Endodermal cell (in vitro differentiated cells): ENCODE measurements at regions not wholly inside any gene's neighbourhood (a gene's known extent, or its start where the extent isn't known, plus 50 kb on each side); places are given as distances from the start of the nearest gene placed in this dataset.

Experiments used
- DNase-seq: peaks from one replicate; pipeline ENCODE4 v3.0.0-alpha.2; 2017
- H3K27ac ChIP-seq: 2 replicates; pipeline ENCODE4 v1.5.1; 2013; ENCODE audit warnings: mild to moderate bottlenecking, low read depth, low read length, moderate library complexity
- H3K27me3 ChIP-seq: 2 replicates; pipeline ENCODE4 v1.6.1; 2013; ENCODE audit warnings: mild to moderate bottlenecking, low read length, moderate library complexity; ENCODE audit not compliant: insufficient read depth, control insufficient read depth, poor library complexity, severe bottlenecking
- H3K36me3 ChIP-seq: 2 replicates; pipeline ENCODE4 v1.7.0; 2013; ENCODE audit warnings: mild to moderate bottlenecking, low read length, moderate library complexity; ENCODE audit not compliant: control insufficient read depth, insufficient read depth
- H3K4me1 ChIP-seq: one replicate; pipeline ENCODE4 v1.7.0; 2013; ENCODE audit warnings: low read length; ENCODE audit not compliant: control insufficient read depth, insufficient read depth
- H3K4me3 ChIP-seq: 2 replicates; pipeline ENCODE4 v1.5.1; 2013; ENCODE audit warnings: mild to moderate bottlenecking, low read length, moderate library complexity
- H3K9ac ChIP-seq: 2 replicates; pipeline ENCODE4 v1.6.1; 2013; ENCODE audit warnings: mild to moderate bottlenecking, low read length, moderate library complexity; ENCODE audit not compliant: poor library complexity, severe bottlenecking; ENCODE audit errors: extremely low read depth
- H3K9me3 ChIP-seq: 2 replicates; pipeline ENCODE4 v1.6.1; 2013; ENCODE audit warnings: mild to moderate bottlenecking, low read length, moderate library complexity; ENCODE audit not compliant: control insufficient read depth
- H3K27ac Mint-ChIP-seq: 2 replicates; pipeline ENCODE4 v1.8.0; 2020; ENCODE audit warnings: mixed read lengths
- H3K27me3 Mint-ChIP-seq: 2 replicates; pipeline ENCODE4 v1.8.0; 2021; ENCODE audit warnings: mild to moderate bottlenecking, mixed read lengths; ENCODE audit not compliant: insufficient read depth
- H3K36me3 Mint-ChIP-seq: 2 replicates; pipeline ENCODE4 v1.8.0; 2020; ENCODE audit warnings: low read depth, mixed read lengths
- H3K4me1 Mint-ChIP-seq: 2 replicates; pipeline ENCODE4 v1.8.0; 2020; ENCODE audit warnings: mixed read lengths
- H3K4me3 Mint-ChIP-seq: 2 replicates; pipeline ENCODE4 v1.8.0; 2020; ENCODE audit warnings: mild to moderate bottlenecking, moderate library complexity, mixed read lengths
- H3K9me3 Mint-ChIP-seq: 2 replicates; pipeline ENCODE4 v1.8.0; 2020; ENCODE audit warnings: mild to moderate bottlenecking, mixed read lengths
- WGBS, 2 experiments: methylation state at CpG; one replicate each; pipeline versions ENCODE4 v1.1.5 to v1.1.7; 2013; ENCODE audit warnings: missing lambda C conversion rate in 2 of 2, mixed read lengths in 1 of 2; ENCODE audit not compliant: insufficient coverage in 1 of 2, insufficient read length in 1 of 2; 5-methylcytosine and 5-hydroxymethylcytosine counted together
- TF ChIP-seq, protein P1 (sequence below): fragments of 200-600 bp; sonication (generic); conservative IDR thresholded peaks from 2 replicates; pipeline ENCODE4 v1.5.0; 2021; ENCODE audit warnings: antibody characterized with exemption, mild to moderate bottlenecking

DNA sequence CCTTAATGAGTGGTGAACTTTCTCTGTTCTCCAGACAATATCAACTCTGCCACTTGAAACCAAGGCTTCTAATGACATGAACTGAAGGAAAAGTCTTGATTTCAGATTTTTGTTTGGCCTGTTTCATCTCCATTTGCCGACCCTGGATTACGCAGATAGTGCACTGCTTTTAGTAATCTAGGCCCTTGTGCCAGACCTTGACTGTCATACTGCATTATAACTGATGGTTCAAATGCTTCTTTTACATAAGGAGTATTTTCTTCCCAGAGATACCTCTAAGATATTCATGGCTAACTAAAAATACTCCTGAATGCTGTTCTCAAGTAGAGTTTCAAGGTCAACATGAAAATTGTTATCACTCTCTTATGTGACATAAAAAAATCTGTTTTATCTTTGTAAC is 238.7 kb upstream of the SEMA6A start:
- Mint-ChIP-seq H3K27ac (no peak overlapping the region), H3K4me3 (no peak overlapping the region), H3K4me1 (peaks cover 36% of the 10 kb centered on the region), H3K27me3 (no peaks in the 10 kb centered on the region), H3K36me3 (no peaks in the 10 kb centered on the region), H3K9me3 (peaks cover 3% of the 10 kb centered on the region)
- DNase-seq: no peak
- TF ChIP-seq, protein P1, sequence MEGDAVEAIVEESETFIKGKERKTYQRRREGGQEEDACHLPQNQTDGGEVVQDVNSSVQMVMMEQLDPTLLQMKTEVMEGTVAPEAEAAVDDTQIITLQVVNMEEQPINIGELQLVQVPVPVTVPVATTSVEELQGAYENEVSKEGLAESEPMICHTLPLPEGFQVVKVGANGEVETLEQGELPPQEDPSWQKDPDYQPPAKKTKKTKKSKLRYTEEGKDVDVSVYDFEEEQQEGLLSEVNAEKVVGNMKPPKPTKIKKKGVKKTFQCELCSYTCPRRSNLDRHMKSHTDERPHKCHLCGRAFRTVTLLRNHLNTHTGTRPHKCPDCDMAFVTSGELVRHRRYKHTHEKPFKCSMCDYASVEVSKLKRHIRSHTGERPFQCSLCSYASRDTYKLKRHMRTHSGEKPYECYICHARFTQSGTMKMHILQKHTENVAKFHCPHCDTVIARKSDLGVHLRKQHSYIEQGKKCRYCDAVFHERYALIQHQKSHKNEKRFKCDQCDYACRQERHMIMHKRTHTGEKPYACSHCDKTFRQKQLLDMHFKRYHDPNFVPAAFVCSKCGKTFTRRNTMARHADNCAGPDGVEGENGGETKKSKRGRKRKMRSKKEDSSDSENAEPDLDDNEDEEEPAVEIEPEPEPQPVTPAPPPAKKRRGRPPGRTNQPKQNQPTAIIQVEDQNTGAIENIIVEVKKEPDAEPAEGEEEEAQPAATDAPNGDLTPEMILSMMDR: no peak
- H3K27ac ChIP-seq: no peak overlapping the region
- peaks cover 6% of the 10 kb centered on the region for H3K9me3 ChIP-seq
- H3K4me1 ChIP-seq: peaks cover 10% of the 10 kb centered on the region
- H3K9ac ChIP-seq: no peak overlapping the region
- H3K27me3 ChIP-seq: no peaks in the 10 kb centered on the region
- 91 to 100% methylated on average over 2 of the region's 2 CpGs for WGBS, 2 experiments
- no peak overlapping the region for H3K4me3 ChIP-seq
- no peaks in the 10 kb centered on the region for H3K36me3 ChIP-seq

DNA sequence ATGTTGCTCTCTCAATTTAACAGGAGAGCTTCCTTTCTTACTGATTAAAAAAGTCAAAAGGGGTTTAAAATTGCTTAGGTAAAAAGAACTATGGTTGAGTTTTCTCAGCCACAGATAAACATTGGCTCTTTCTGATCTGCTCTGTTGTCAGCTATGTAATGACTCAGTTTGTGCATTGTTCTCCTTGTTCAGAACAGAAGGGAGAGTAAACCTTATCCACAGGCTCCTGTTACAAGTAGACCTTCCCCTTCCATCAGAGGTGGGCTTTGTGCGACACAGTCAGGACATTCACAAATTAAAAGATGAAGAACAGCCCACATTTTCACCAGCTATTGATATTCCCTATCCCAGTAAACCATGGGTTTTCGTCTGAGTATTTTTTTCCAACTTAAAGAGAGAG is 236.3 kb upstream of the SEMA6A start:
- Histone ChIP-seq H3K27me3 (no peaks in the 10 kb centered on the region), H3K4me3 (no peak overlapping the region), H3K27ac (peak overlapping the region; percentile 33), H3K9ac (no peak overlapping the region), H3K36me3 (no peaks in the 10 kb centered on the region), H3K4me1 (peaks cover 10% of the 10 kb centered on the region), H3K9me3 (peaks cover 6% of the 10 kb centered on the region)
- WGBS, 2 experiments: 48% methylated on average over 2 of the region's 2 CpGs; no CpG with 5 or more reads in 1 of the 2 experiments
- Mint-ChIP-seq H3K4me3 (no peak overlapping the region), H3K27ac (peak overlapping the region; percentile 41), H3K27me3 (no peaks in the 10 kb centered on the region), H3K4me1 (peaks cover 27% of the 10 kb centered on the region), H3K9me3 (peaks cover 3% of the 10 kb centered on the region), H3K36me3 (no peaks in the 10 kb centered on the region)
- TF ChIP-seq, protein P1: no peak
- DNase-seq: no peak

DNA sequence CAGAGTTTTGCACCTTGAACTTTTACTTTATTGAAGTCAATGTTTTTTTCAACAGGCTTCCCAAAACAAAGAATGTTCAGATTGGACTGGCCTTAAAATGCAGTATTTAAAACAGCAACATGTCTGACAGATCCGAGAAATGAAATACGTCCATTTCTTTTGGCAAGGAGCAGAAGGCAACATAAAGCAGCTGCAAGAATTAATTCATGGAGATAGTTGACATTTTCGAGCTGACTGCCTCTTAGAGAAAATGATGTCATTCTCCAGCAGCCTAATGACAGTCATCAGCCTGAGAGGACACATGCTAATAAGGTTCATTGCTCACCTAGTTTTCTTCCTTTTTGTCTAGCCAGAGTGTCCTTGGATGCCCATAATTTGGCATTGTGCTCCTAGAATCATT is 232.2 kb upstream of the SEMA6A start:
- Histone ChIP-seq H3K27me3 (no peaks in the 10 kb centered on the region), H3K4me1 (no peaks in the 10 kb centered on the region), H3K9me3 (peaks cover 5% of the 10 kb centered on the region), H3K9ac (no peak overlapping the region), H3K4me3 (no peak overlapping the region), H3K27ac (no peak overlapping the region), H3K36me3 (no peaks in the 10 kb centered on the region)
- WGBS, 2 experiments: 88 to 93% methylated on average over 3 of the region's 3 CpGs
- H3K27ac Mint-ChIP-seq: no peak overlapping the region
- H3K27me3 Mint-ChIP-seq: no peaks in the 10 kb centered on the region
- H3K36me3 Mint-ChIP-seq: no peaks in the 10 kb centered on the region
- peaks cover 15% of the 10 kb centered on the region for H3K4me1 Mint-ChIP-seq
- no peak for DNase-seq
- TF ChIP-seq, protein P1: no peak
- no peak overlapping the region for H3K4me3 Mint-ChIP-seq
- no peaks in the 10 kb centered on the region for H3K9me3 Mint-ChIP-seq
